ENCODE measurements at regions not wholly inside any gene's neighbourhood (a gene's known extent, or its start where the extent isn't known, plus 50 kb on each side); places are given as distances from the start of the nearest gene placed in this dataset.

- Mint-ChIP-seq H3K27me3 (ENCODE audit: low read depth) (peaks cover 7% of the 10 kb centered on the region), H3K27ac (ENCODE audit: unreplicated experiment) (no peak overlapping the region), H3K36me3 (ENCODE audit: low read depth) (no peaks in the 10 kb centered on the region), H3K9me3 (no peaks in the 10 kb centered on the region), H3K4me3 (no peak overlapping the region), H3K4me1 (no peaks in the 10 kb centered on the region)
- DNase-seq (ENCODE audit: low read depth, low spot score) = peak; percentile 67
- TF ChIP-seq CTCF (conservative IDR thresholded peaks at IDR 0.05) = peak; percentile 80
Observed at GRCh38 chr16:7268182-7268581, 64.5 kb upstream of the RBFOX1 start.

- no peak overlapping the region for H3K4me3 Mint-ChIP-seq
- no peak for DNase-seq (ENCODE audit: low read depth, low spot score)
- no peaks in the 10 kb centered on the region for H3K9me3 Mint-ChIP-seq
- H3K27ac Mint-ChIP-seq (ENCODE audit: unreplicated experiment) = no peak overlapping the region
- TF ChIP-seq CTCF (conservative IDR thresholded peaks at IDR 0.05) = no peak
- peaks cover 60% of the 10 kb centered on the region for H3K27me3 Mint-ChIP-seq (ENCODE audit: low read depth)
- H3K36me3 Mint-ChIP-seq (ENCODE audit: low read depth) = no peaks in the 10 kb centered on the region
- no peaks in the 10 kb centered on the region for H3K4me1 Mint-ChIP-seq
Observed at GRCh38 chr16:7257016-7257415, 75.6 kb upstream of the RBFOX1 start.

GRCh38 chr16:7246578-7246977, 86.1 kb upstream of the RBFOX1 start:
- Mint-ChIP-seq H3K9me3 (no peaks in the 10 kb centered on the region), H3K27me3 (ENCODE audit: low read depth) (peaks cover 66% of the 10 kb centered on the region), H3K4me3 (no peak overlapping the region), H3K27ac (ENCODE audit: unreplicated experiment) (no peak overlapping the region), H3K36me3 (ENCODE audit: low read depth) (no peaks in the 10 kb centered on the region), H3K4me1 (no peaks in the 10 kb centered on the region)
- no peak for TF ChIP-seq CTCF (conservative IDR thresholded peaks at IDR 0.05)
- peak; percentile 36 for DNase-seq (ENCODE audit: low read depth, low spot score)

- Mint-ChIP-seq H3K27me3 (ENCODE audit: low read depth) (peaks cover 16% of the 10 kb centered on the region), H3K9me3 (no peaks in the 10 kb centered on the region), H3K4me1 (no peaks in the 10 kb centered on the region), H3K4me3 (no peak overlapping the region), H3K36me3 (ENCODE audit: low read depth) (no peaks in the 10 kb centered on the region), H3K27ac (ENCODE audit: unreplicated experiment) (no peak overlapping the region)
- DNase-seq (ENCODE audit: low read depth, low spot score) = no peak
- TF ChIP-seq CTCF (conservative IDR thresholded peaks at IDR 0.05) = no peak
Observed at GRCh38 chr16:7239547-7239946, 93.1 kb upstream of the RBFOX1 start.

- H3K4me3 Mint-ChIP-seq = no peak overlapping the region
- H3K9me3 Mint-ChIP-seq = no peaks in the 10 kb centered on the region
- DNase-seq (ENCODE audit: low read depth, low spot score) = no peak
- H3K4me1 Mint-ChIP-seq = peaks cover 10% of the 10 kb centered on the region
- peaks cover 14% of the 10 kb centered on the region for H3K27me3 Mint-ChIP-seq (ENCODE audit: low read depth)
- no peaks in the 10 kb centered on the region for H3K36me3 Mint-ChIP-seq (ENCODE audit: low read depth)
- H3K27ac Mint-ChIP-seq (ENCODE audit: unreplicated experiment) = no peak overlapping the region
- no peak for TF ChIP-seq CTCF (conservative IDR thresholded peaks at IDR 0.05)
Observed at GRCh38 chr16:7236824-7237410, 95.7 kb upstream of the RBFOX1 start.
